H1 (cell line): ENCODE measurements at regions not wholly inside any gene's neighbourhood (a gene's known extent, or its start where the extent isn't known, plus 50 kb on each side); places are given as distances from the start of the nearest gene placed in this dataset.

Experiments
- CREB1 ChIP-seq: IDR thresholded peaks from 2 replicates; pipeline ENCODE4 v1.6.1; 2012; ENCODE audit warnings: inconsistent platforms
- CTCF ChIP-seq, 3 experiments: IDR thresholded peaks; 1 replicate in 2 of 3; 2 replicates in 1 of 3; pipeline versions ENCODE4 v1.5.1 to v1.6.1; 2011; ENCODE audit warnings: low read length in 3 of 3, mild to moderate bottlenecking in 3 of 3, inconsistent platforms in 2 of 3, low read depth in 1 of 3, moderate library complexity in 1 of 3; ENCODE audit not compliant: insufficient read depth in 1 of 3; ENCODE audit errors: control extremely low read depth in 1 of 3
- E2F6 ChIP-seq: IDR thresholded peaks from 2 replicates; pipeline ENCODE4 v1.6.1; 2012; ENCODE audit warnings: inconsistent platforms
- EZH2 ChIP-seq: fragments of 200-600 bp; sonication (generic); IDR thresholded peaks from 2 replicates; pipeline ENCODE4 v1.7.1; 2012; ENCODE audit warnings: low read depth, mild to moderate bottlenecking, moderate library complexity, low read length, inconsistent platforms; ENCODE audit not compliant: severe bottlenecking
- GABPA ChIP-seq: IDR thresholded peaks from 2 replicates; pipeline ENCODE4 v1.6.1; 2011; ENCODE audit warnings: mild to moderate bottlenecking, low read length, moderate library complexity, borderline replicate concordance; ENCODE audit not compliant: insufficient read depth
- JUN ChIP-seq: IDR thresholded peaks from 2 replicates; pipeline ENCODE4 v1.6.1; 2011; ENCODE audit warnings: low read depth, mild to moderate bottlenecking, improper control_type of control experiment, low read length
- KDM1A ChIP-seq: fragments of 200-600, 300-600 bp; sonication (generic); IDR thresholded peaks from 2 replicates; pipeline ENCODE4 v1.7.1; 2016; ENCODE audit warnings: mild to moderate bottlenecking, low read length, borderline replicate concordance
- NRF1 ChIP-seq: IDR thresholded peaks from 2 replicates; pipeline ENCODE4 v1.6.1; 2011; ENCODE audit warnings: mild to moderate bottlenecking, low read depth, low read length, improper control_type of control experiment
- POLR2A ChIP-seq, 2 experiments: IDR thresholded peaks; 1 replicate in 1 of 2; 2 replicates in 1 of 2; pipeline ENCODE4 v1.6.1; 2011; ENCODE audit warnings: low read depth in 2 of 2, low read length in 2 of 2, mild to moderate bottlenecking in 2 of 2; ENCODE audit errors: control extremely low read depth in 1 of 2
- POLR2AphosphoS5 ChIP-seq: IDR thresholded peaks from 2 replicates; pipeline ENCODE4 v1.6.1; 2011; ENCODE audit warnings: low read depth, low read length
- SUZ12 ChIP-seq: fragments of 200-600 bp; sonication (generic); IDR thresholded peaks from 2 replicates; pipeline ENCODE4 v1.6.1; 2012; ENCODE audit warnings: mild to moderate bottlenecking, inconsistent platforms, low read length, moderate library complexity, mixed read lengths
- TF ChIP-seq, protein P1 (sequence below): IDR thresholded peaks from 2 replicates; pipeline ENCODE4 v1.6.1; 2012; ENCODE audit warnings: inconsistent platforms

GRCh38 chr14:55745906-55746305 lies 165.9 kb downstream of the KTN1 start:
- TF ChIP-seq GABPA (no peak), CREB1 (no peak), JUN (no peak), EZH2 (no peak), POLR2A (IDR thresholded peaks at IDR 0.05; ENCODE audit: control extremely low read depth in 1 of 2, low read depth in 2 of 2, low read length in 2 of 2) (no peak), POLR2AphosphoS5 (no peak), SUZ12 (no peak), KDM1A (no peak), NRF1 (no peak), E2F6 (no peak), CTCF (IDR thresholded peaks at IDR 0.05; ENCODE audit: control extremely low read depth in 1 of 3, insufficient read depth in 1 of 3, low read depth in 1 of 3, low read length in 3 of 3) (no peak)
- TF ChIP-seq, protein P1, sequence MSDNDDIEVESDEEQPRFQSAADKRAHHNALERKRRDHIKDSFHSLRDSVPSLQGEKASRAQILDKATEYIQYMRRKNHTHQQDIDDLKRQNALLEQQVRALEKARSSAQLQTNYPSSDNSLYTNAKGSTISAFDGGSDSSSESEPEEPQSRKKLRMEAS: no peak
